Activated T-helper 1 cell treated with anti-CD3 and anti-CD28 coated beads, Interleukin-12 subunit alpha, Interleukin-12 subunit beta, Interleukin-2, Interleukin-4 antibody, amounts not matched to agents 30 ng/mL and 10 ng/mL and 1 ng/mL, durations not matched to agents 14 hours and 24 hours and 36 hours (primary cell): ENCODE measurements at regions not wholly inside any gene's neighbourhood (a gene's known extent, or its start where the extent isn't known, plus 50 kb on each side); places are given as distances from the start of the nearest gene placed in this dataset.

Experiments used
- DNase-seq: peaks from one replicate; pipeline ENCODE4 v3.0.0; 2021; ENCODE audit warnings: low spot score
- H3K27ac Mint-ChIP-seq: one replicate; pipeline ENCODE4 v1.8.0; 2021; ENCODE audit warnings: mild to moderate bottlenecking, mixed read lengths
- H3K27me3 Mint-ChIP-seq: one replicate; pipeline ENCODE4 v1.8.0; 2022; ENCODE audit warnings: mild to moderate bottlenecking, moderate library complexity, mixed read lengths; ENCODE audit not compliant: insufficient read depth
- H3K36me3 Mint-ChIP-seq: one replicate; pipeline ENCODE4 v1.8.0; 2021; ENCODE audit warnings: low read depth, mixed read lengths
- H3K4me1 Mint-ChIP-seq: one replicate; pipeline ENCODE4 v1.8.0; 2021; ENCODE audit warnings: low read depth, mixed read lengths
- H3K4me3 Mint-ChIP-seq: one replicate; pipeline ENCODE4 v1.8.0; 2021; ENCODE audit warnings: mild to moderate bottlenecking, moderate library complexity, mixed read lengths
- H3K9me3 Mint-ChIP-seq: one replicate; pipeline ENCODE4 v1.8.0; 2021; ENCODE audit warnings: mixed read lengths
- intact Hi-C: fragments of 100-400 bp; cut with micrococcal nuclease; formaldehyde crosslinking; loops from one replicate; pipeline ENCODE4 v1.15.1; 2024

- intact Hi-C loops: no loop called here
- no peaks in the 10 kb centered on the region for H3K36me3 Mint-ChIP-seq
- H3K4me3 Mint-ChIP-seq: no peak overlapping the region
- H3K27ac Mint-ChIP-seq: no peak overlapping the region
- H3K4me1 Mint-ChIP-seq: no peaks in the 10 kb centered on the region
- no peaks in the 10 kb centered on the region for H3K27me3 Mint-ChIP-seq
- no peak for DNase-seq
- H3K9me3 Mint-ChIP-seq: peaks cover 25% of the 10 kb centered on the region
These were observed 829.1 kb upstream of the MIR17HG start for GRCh38 chr13:90518417-90518816.

- Mint-ChIP-seq H3K36me3 (no peaks in the 10 kb centered on the region), H3K4me3 (no peak overlapping the region), H3K27ac (no peak overlapping the region), H3K4me1 (no peaks in the 10 kb centered on the region), H3K9me3 (peaks cover 24% of the 10 kb centered on the region), H3K27me3 (no peaks in the 10 kb centered on the region)
- intact Hi-C loops: no loop called here
- DNase-seq: no peak
These were observed 828.3 kb upstream of the MIR17HG start for GRCh38 chr13:90519157-90519556.

- Mint-ChIP-seq H3K27me3 (no peaks in the 10 kb centered on the region), H3K9me3 (peaks cover 13% of the 10 kb centered on the region), H3K4me1 (no peaks in the 10 kb centered on the region), H3K36me3 (no peaks in the 10 kb centered on the region), H3K4me3 (no peak overlapping the region), H3K27ac (no peak overlapping the region)
- intact Hi-C loops: no loop called here
- DNase-seq: no peak
These were observed 820.8 kb upstream of the MIR17HG start for GRCh38 chr13:90526711-90527110.

GRCh38 chr13:90531744-90532143, 815.7 kb upstream of the MIR17HG start:
- no peak overlapping the region for H3K27ac Mint-ChIP-seq
- H3K4me3 Mint-ChIP-seq: no peak overlapping the region
- H3K36me3 Mint-ChIP-seq: no peaks in the 10 kb centered on the region
- intact Hi-C loops: no loop called here
- no peak for DNase-seq
- no peaks in the 10 kb centered on the region for H3K4me1 Mint-ChIP-seq
- no peaks in the 10 kb centered on the region for H3K9me3 Mint-ChIP-seq
- H3K27me3 Mint-ChIP-seq: no peaks in the 10 kb centered on the region

GRCh38 chr13:90532861-90533492, 814.5 kb upstream of the MIR17HG start:
- Mint-ChIP-seq H3K27ac (no peak overlapping the region), H3K36me3 (no peaks in the 10 kb centered on the region), H3K27me3 (no peaks in the 10 kb centered on the region), H3K4me3 (no peak overlapping the region), H3K4me1 (no peaks in the 10 kb centered on the region), H3K9me3 (no peaks in the 10 kb centered on the region)
- intact Hi-C loops: no loop called here
- no peak for DNase-seq

- Mint-ChIP-seq H3K4me3 (no peak overlapping the region), H3K4me1 (no peaks in the 10 kb centered on the region), H3K36me3 (no peaks in the 10 kb centered on the region), H3K27me3 (no peaks in the 10 kb centered on the region), H3K27ac (no peak overlapping the region), H3K9me3 (no peaks in the 10 kb centered on the region)
- DNase-seq: no peak
- intact Hi-C loops: no loop called here
These were observed 813.6 kb upstream of the MIR17HG start for GRCh38 chr13:90533866-90534265.

GRCh38 chr13:90534617-90535370, 812.7 kb upstream of the MIR17HG start:
- intact Hi-C loops: no loop called here
- Mint-ChIP-seq H3K4me3 (no peak overlapping the region), H3K36me3 (no peaks in the 10 kb centered on the region), H3K9me3 (no peaks in the 10 kb centered on the region), H3K27ac (no peak overlapping the region), H3K4me1 (no peaks in the 10 kb centered on the region), H3K27me3 (no peaks in the 10 kb centered on the region)
- no peak for DNase-seq

- H3K4me3 Mint-ChIP-seq: no peak overlapping the region
- H3K9me3 Mint-ChIP-seq: no peaks in the 10 kb centered on the region
- intact Hi-C loops: no loop called here
These were observed 812.1 kb upstream of the MIR17HG start for GRCh38 chr13:90535421-90535820.

GRCh38 chr13:90538063-90538462, 809.4 kb upstream of the MIR17HG start:
- intact Hi-C loops: no loop called here
- no peaks in the 10 kb centered on the region for H3K4me1 Mint-ChIP-seq
- H3K27ac Mint-ChIP-seq: no peak overlapping the region
- H3K9me3 Mint-ChIP-seq: no peaks in the 10 kb centered on the region
- no peak overlapping the region for H3K4me3 Mint-ChIP-seq
- H3K27me3 Mint-ChIP-seq: no peaks in the 10 kb centered on the region
- H3K36me3 Mint-ChIP-seq: no peaks in the 10 kb centered on the region
- DNase-seq: no peak

More at GRCh38 chr13:90535421-90535820, 812.1 kb upstream of the MIR17HG start:
- Mint-ChIP-seq H3K27ac (no peak overlapping the region), H3K27me3 (no peaks in the 10 kb centered on the region), H3K4me1 (no peaks in the 10 kb centered on the region), H3K36me3 (no peaks in the 10 kb centered on the region)
- no peak for DNase-seq

- no peak for DNase-seq
- no peak overlapping the region for H3K4me3 Mint-ChIP-seq
- no peak overlapping the region for H3K27ac Mint-ChIP-seq
- H3K9me3 Mint-ChIP-seq: peaks cover 4% of the 10 kb centered on the region
- intact Hi-C loops: no loop called here
- H3K36me3 Mint-ChIP-seq: no peaks in the 10 kb centered on the region
- H3K4me1 Mint-ChIP-seq: no peaks in the 10 kb centered on the region
- H3K27me3 Mint-ChIP-seq: no peaks in the 10 kb centered on the region
These were observed 806.1 kb upstream of the MIR17HG start for GRCh38 chr13:90541346-90541745.

GRCh38 chr13:90542959-90543505, 804.5 kb upstream of the MIR17HG start:
- Mint-ChIP-seq H3K4me3 (no peak overlapping the region), H3K36me3 (no peaks in the 10 kb centered on the region), H3K4me1 (no peaks in the 10 kb centered on the region), H3K27me3 (no peaks in the 10 kb centered on the region), H3K27ac (no peak overlapping the region), H3K9me3 (peaks cover 13% of the 10 kb centered on the region)
- no peak for DNase-seq
- intact Hi-C loops: no loop called here

- DNase-seq: no peak
- Mint-ChIP-seq H3K9me3 (peaks cover 22% of the 10 kb centered on the region), H3K4me1 (no peaks in the 10 kb centered on the region), H3K36me3 (no peaks in the 10 kb centered on the region), H3K27ac (no peak overlapping the region), H3K4me3 (no peak overlapping the region), H3K27me3 (no peaks in the 10 kb centered on the region)
- intact Hi-C loops: no loop called here
These were observed 802.2 kb upstream of the MIR17HG start for GRCh38 chr13:90545070-90545840.

- Mint-ChIP-seq H3K4me1 (no peaks in the 10 kb centered on the region), H3K36me3 (no peaks in the 10 kb centered on the region), H3K27ac (no peak overlapping the region), H3K9me3 (peaks cover 22% of the 10 kb centered on the region), H3K27me3 (no peaks in the 10 kb centered on the region), H3K4me3 (no peak overlapping the region)
- no peak for DNase-seq
- intact Hi-C loops: no loop called here
These were observed 800.2 kb upstream of the MIR17HG start for GRCh38 chr13:90547272-90547790.
